GM12878 (cell line): ENCODE measurements at regions not wholly inside any gene's neighbourhood (a gene's known extent, or its start where the extent isn't known, plus 50 kb on each side); places are given as distances from the start of the nearest gene placed in this dataset.

Source experiments
- ATAC-seq: fragments of 200-7000 bp; cut with Tn5 transposase; 3 replicates; pipeline ENCODE4 v1.9.1; 2020; ENCODE audit warnings: mild to moderate bottlenecking, moderate library complexity
- BruUV-seq: library from RNA; stranded (reverse); fragments of 400-500 nt; replicated peaks from 2 replicates; lab custom pipeline; 2021; lab: Mats Ljungman, UMichigan
- CTCF ChIA-PET: fragments of 300-600 bp; sonication (Branson Sonifier 250); formaldehyde crosslinking; extraction: SDS; loops from one replicate; lab custom pipeline; 2021; ENCODE audit warnings: inconsistent platforms; lab: Yijun Ruan, JAX
- POLR2A ChIA-PET: fragments of 350-600 bp; formaldehyde crosslinking; extraction: SDS; loops from one replicate; lab custom pipeline; 2021; ENCODE audit warnings: inconsistent platforms; lab: Charles Lee
- RAD21 ChIA-PET: fragments of 300-600 bp; sonication (Branson Sonifier 250); formaldehyde crosslinking; loops from one replicate; lab custom pipeline; 2023; ENCODE audit warnings: antibody characterized with exemption; ENCODE audit not compliant: unreplicated experiment; lab: Charles Lee
- SMC1A ChIA-PET: fragments of 300-600 bp; sonication (Branson Sonifier 250); formaldehyde crosslinking; loops from one replicate; lab custom pipeline; 2023; ENCODE audit not compliant: unreplicated experiment, uncharacterized antibody; lab: Charles Lee
- DNase-seq: peaks from one replicate; pipeline ENCODE4 v3.0.0-alpha.2; 2011; ENCODE audit warnings: low read depth, low spot score
- FAIRE-seq: peaks from 3 replicates; lab custom pipeline; 2011; peaks lifted over from hg19 to GRCh38; lab: Jason Lieb, UNC
- H2AFZ ChIP-seq: 2 replicates; pipeline ENCODE4 v1.6.0; 2011; ENCODE audit warnings: low read depth, low read length, control low read depth; ENCODE audit not compliant: control insufficient read depth
- H3K27ac ChIP-seq: 2 replicates; pipeline ENCODE4 v1.5.1; 2011; ENCODE audit warnings: control low read depth; ENCODE audit not compliant: control insufficient read depth, insufficient read depth
- H3K27me3 ChIP-seq, 2 experiments: replicated peaks in 1 of 2; 2 replicates each; pipeline versions ENCODE4 v1.6.0 to v1.6.1; 2011; ENCODE audit warnings: low read length in 1 of 2; ENCODE audit not compliant: control insufficient read depth in 2 of 2, insufficient read depth in 2 of 2
- H3K36me3 ChIP-seq, 2 experiments: 2 replicates each; pipeline ENCODE4 v1.5.1; 2011; ENCODE audit warnings: low read length in 1 of 2; ENCODE audit not compliant: control insufficient read depth in 2 of 2, insufficient read depth in 2 of 2
- H3K4me1 ChIP-seq: 2 replicates; pipeline ENCODE4 v1.6.1; 2011; ENCODE audit warnings: mild to moderate bottlenecking, low read length, moderate library complexity, mixed read lengths; ENCODE audit not compliant: control insufficient read depth, insufficient read depth
- H3K4me2 ChIP-seq: 2 replicates; pipeline ENCODE4 v1.6.0; 2011; ENCODE audit warnings: control low read depth; ENCODE audit not compliant: control insufficient read depth, insufficient read depth
- H3K4me3 ChIP-seq: fragments of 200-600 bp; sonication (generic); 2 replicates; pipeline ENCODE4 v1.5.1; 2016
- H3K79me2 ChIP-seq: 2 replicates; pipeline ENCODE4 v1.6.0; 2011; ENCODE audit warnings: low read length; ENCODE audit not compliant: control insufficient read depth, insufficient read depth
- H3K9ac ChIP-seq: 2 replicates; pipeline ENCODE4 v1.8.0; 2011; ENCODE audit warnings: low read length, control low read depth, mixed read lengths; ENCODE audit not compliant: control insufficient read depth, insufficient read depth
- H3K9me3 ChIP-seq: replicated peaks from 3 replicates; pipeline ENCODE4 v1.5.1; 2011; ENCODE audit warnings: mild to moderate bottlenecking, low read length; ENCODE audit not compliant: control insufficient read depth, insufficient read depth
- H4K20me1 ChIP-seq: 2 replicates; pipeline ENCODE4 v1.6.0; 2011; ENCODE audit not compliant: control insufficient read depth, insufficient read depth
- BCL11A ChIP-seq: IDR thresholded peaks from 2 replicates; pipeline ENCODE4 v1.6.1; 2011; ENCODE audit warnings: low read depth, low read length
- CREM ChIP-seq: IDR thresholded peaks from 2 replicates; pipeline ENCODE4 v1.6.1; 2014; ENCODE audit warnings: antibody characterized with exemption, low read depth
- EP300 ChIP-seq, 2 experiments: fragments of 150-350 bp in 1 of 2; IDR thresholded peaks; 2 replicates each; pipeline ENCODE4 v1.6.1; 2011 to 2012; ENCODE audit warnings: low read depth in 2 of 2, low read length in 2 of 2, borderline replicate concordance in 1 of 2, improper control_type of control experiment in 1 of 2, inconsistent platforms in 1 of 2; ENCODE audit not compliant: control insufficient read depth in 1 of 2
- IKZF1 ChIP-seq: fragments of 450-650 bp; conservative IDR thresholded peaks from 2 replicates; pipeline ENCODE4 v1.6.1; 2017; ENCODE audit warnings: antibody characterized with exemption, mild to moderate bottlenecking
- JUNB ChIP-seq: IDR thresholded peaks from 2 replicates; pipeline ENCODE4 v1.6.1; 2016; ENCODE audit warnings: antibody characterized with exemption, mild to moderate bottlenecking
- PAX5 ChIP-seq: IDR thresholded peaks from 2 replicates; pipeline ENCODE4 v1.6.1; 2011; ENCODE audit warnings: low read depth, low read length, borderline replicate concordance
- POLR2AphosphoS5 ChIP-seq: IDR thresholded peaks from 2 replicates; pipeline ENCODE4 v1.6.1; 2011; ENCODE audit warnings: mild to moderate bottlenecking, low read length, inconsistent platforms
- POU2F2 ChIP-seq: IDR thresholded peaks from 3 replicates; pipeline ENCODE4 v1.6.1; 2011; ENCODE audit warnings: low read depth, mild to moderate bottlenecking, low read length, borderline replicate concordance
- RUNX3 ChIP-seq: IDR thresholded peaks from 2 replicates; pipeline ENCODE4 v1.6.1; 2012; ENCODE audit warnings: low read length, inconsistent platforms
- SP1 ChIP-seq: IDR thresholded peaks from one replicate; pipeline ENCODE4 v1.6.1; 2011; ENCODE audit warnings: low read depth, low read length
- SPI1 ChIP-seq: IDR thresholded peaks from 2 replicates; pipeline ENCODE4 v1.6.1; 2011; ENCODE audit warnings: low read depth, mild to moderate bottlenecking, low read length, moderate library complexity, borderline replicate concordance; ENCODE audit not compliant: insufficient read depth
- SUPT20H ChIP-seq: IDR thresholded peaks from 2 replicates; pipeline ENCODE4 v1.6.1; 2011; ENCODE audit warnings: low read depth, mild to moderate bottlenecking, low read length, moderate library complexity, borderline replicate concordance; ENCODE audit not compliant: control insufficient read depth
- TARDBP ChIP-seq: IDR thresholded peaks from 2 replicates; pipeline ENCODE4 v1.6.1; 2016; ENCODE audit warnings: borderline replicate concordance
- ZNF207 ChIP-seq: fragments of 450-650 bp; IDR thresholded peaks from 2 replicates; pipeline ENCODE4 v1.6.1; 2014; ENCODE audit warnings: antibody characterized with exemption, mild to moderate bottlenecking, borderline replicate concordance
- ZNF217 ChIP-seq: fragments of 450-650 bp; IDR thresholded peaks from 2 replicates; pipeline ENCODE4 v1.6.1; 2017; ENCODE audit warnings: antibody characterized with exemption, mild to moderate bottlenecking
- ZNF24 ChIP-seq: fragments of 450-650 bp; IDR thresholded peaks from 2 replicates; pipeline ENCODE4 v1.6.1; 2017; ENCODE audit warnings: antibody characterized with exemption, mild to moderate bottlenecking
- WGBS: methylation state at CpG from one replicate; pipeline ENCODE4 v1.1.6; 2016; ENCODE audit warnings: low lambda C conversion rate; ENCODE audit not compliant: insufficient replicate concordance, insufficient coverage; ENCODE audit errors: missing lambda C conversion rate; 5-methylcytosine and 5-hydroxymethylcytosine counted together
- in situ Hi-C: fragments of 300-500 bp; cut with MboI; formaldehyde crosslinking; loops from 9 replicates; pipeline ENCODE4 v1.14.3; 2018; ENCODE audit warnings: mixed read lengths
- intact Hi-C: fragments of 100-400 bp; cut with micrococcal nuclease; formaldehyde crosslinking; loops from one replicate; pipeline ENCODE4 v1.14.2; 2022; ENCODE audit not compliant: unreplicated experiment
- TF ChIP-seq, protein P1 (sequence below): fragments of 450-650 bp; IDR thresholded peaks from 2 replicates; pipeline ENCODE4 v1.6.1; 2017; ENCODE audit warnings: mild to moderate bottlenecking, low read depth, inconsistent platforms; ENCODE audit not compliant: poor library complexity, severe bottlenecking
- TF ChIP-seq, protein P2 (sequence below): fragments of 450-650 bp; IDR thresholded peaks from 2 replicates; pipeline ENCODE4 v1.6.1; 2017; ENCODE audit warnings: low read depth, mild to moderate bottlenecking, moderate library complexity
- TF ChIP-seq, protein P3 (sequence below): IDR thresholded peaks from 2 replicates; pipeline ENCODE4 v1.6.1; 2012; ENCODE audit warnings: low read length, inconsistent platforms

DNA sequence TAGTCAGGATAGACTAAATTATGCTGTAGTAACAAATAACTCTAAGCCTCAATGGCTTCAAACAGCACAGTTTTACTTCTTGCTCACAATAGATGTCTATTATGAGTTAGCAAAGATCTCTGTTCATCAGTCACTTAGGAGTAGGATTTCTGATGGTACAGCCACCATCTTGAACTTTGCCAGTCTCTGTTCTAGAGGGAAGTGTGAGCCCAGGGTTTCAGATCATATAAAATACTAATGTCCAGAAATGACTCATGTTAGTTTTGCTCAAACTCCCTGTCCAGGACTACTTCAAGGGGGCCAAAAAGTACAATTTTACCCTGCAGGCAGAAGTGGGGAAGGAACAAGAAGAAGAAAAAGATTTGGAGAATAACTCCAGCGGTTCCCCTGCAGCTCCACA lies 77.1 kb upstream of the LSM6 start:
- WGBS, result 83% methylated on average over 1 of the region's 1 CpG
- H3K9ac ChIP-seq, result peak overlapping the region; percentile 68
- peaks cover 6% of the 10 kb centered on the region; the same call in 2 of the 3 replicates for H3K9me3 ChIP-seq
- H4K20me1 ChIP-seq, result no peaks in the 10 kb centered on the region
- ChIA-PET POLR2A (no interaction called here), SMC1A (interaction anchor here (0.8 to 1.0 kb wide), 3 partner anchors 17 to 36 kb away, joined by 3 to 5 read pairs (median 3); no protein-coding TSS in a partner anchor), CTCF (interaction anchor here (1.2 kb wide), 1 partner anchor 13 kb away, joined by 5 read pairs; no protein-coding TSS in a partner anchor), RAD21 (no interaction called here)
- H3K4me2 ChIP-seq, result peak overlapping the region; percentile 100
- H3K79me2 ChIP-seq, result no peaks in the 10 kb centered on the region
- DNase-seq (peak; percentile 58), ATAC-seq (peak; percentile 92), FAIRE-seq (peak; percentile 92)
- H3K36me3 ChIP-seq, result no peaks in the 10 kb centered on the region
- H3K27ac ChIP-seq, result peak overlapping the region; percentile 98
- in situ Hi-C loops (no loop called here), intact Hi-C loops (loop anchor here (5.0 to 10.0 kb wide), 7 partner anchors 36 to 816 kb away; partner anchors contain the start of genes LSM6, SLC10A7 and ZNF827)
- no TSS peak for BruUV-seq
- H3K4me1 ChIP-seq, result peaks cover 46% of the 10 kb centered on the region
- no peaks in the 10 kb centered on the region for H3K27me3 ChIP-seq
- H2AFZ ChIP-seq, result peak overlapping the region; percentile 61
- H3K4me3 ChIP-seq, result peak overlapping the region; percentile 53
- TF ChIP-seq, protein P1, sequence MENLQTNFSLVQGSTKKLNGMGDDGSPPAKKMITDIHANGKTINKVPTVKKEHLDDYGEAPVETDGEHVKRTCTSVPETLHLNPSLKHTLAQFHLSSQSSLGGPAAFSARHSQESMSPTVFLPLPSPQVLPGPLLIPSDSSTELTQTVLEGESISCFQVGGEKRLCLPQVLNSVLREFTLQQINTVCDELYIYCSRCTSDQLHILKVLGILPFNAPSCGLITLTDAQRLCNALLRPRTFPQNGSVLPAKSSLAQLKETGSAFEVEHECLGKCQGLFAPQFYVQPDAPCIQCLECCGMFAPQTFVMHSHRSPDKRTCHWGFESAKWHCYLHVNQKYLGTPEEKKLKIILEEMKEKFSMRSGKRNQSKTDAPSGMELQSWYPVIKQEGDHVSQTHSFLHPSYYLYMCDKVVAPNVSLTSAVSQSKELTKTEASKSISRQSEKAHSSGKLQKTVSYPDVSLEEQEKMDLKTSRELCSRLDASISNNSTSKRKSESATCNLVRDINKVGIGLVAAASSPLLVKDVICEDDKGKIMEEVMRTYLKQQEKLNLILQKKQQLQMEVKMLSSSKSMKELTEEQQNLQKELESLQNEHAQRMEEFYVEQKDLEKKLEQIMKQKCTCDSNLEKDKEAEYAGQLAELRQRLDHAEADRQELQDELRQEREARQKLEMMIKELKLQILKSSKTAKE, result peak; percentile 16
- TF ChIP-seq ZNF207, result no peak
- no peak for TF ChIP-seq SUPT20H
- TF ChIP-seq RUNX3, result peak; percentile 58
- TF ChIP-seq POLR2AphosphoS5, result no peak
- TF ChIP-seq ZNF24, result peak; percentile 37; the same call in 1 of the 2 replicates
- TF ChIP-seq IKZF1, result peak; percentile 25; the same call in 1 of the 2 replicates
- peak; percentile 88 for TF ChIP-seq JUNB
- no peak for TF ChIP-seq BCL11A
- no peak for TF ChIP-seq SP1
- no peak for TF ChIP-seq TARDBP
- no peak for TF ChIP-seq POU2F2
- peak; percentile 48; the same call in 1 of the 2 replicates for TF ChIP-seq CREM
- TF ChIP-seq PAX5, result no peak
- TF ChIP-seq, protein P2, sequence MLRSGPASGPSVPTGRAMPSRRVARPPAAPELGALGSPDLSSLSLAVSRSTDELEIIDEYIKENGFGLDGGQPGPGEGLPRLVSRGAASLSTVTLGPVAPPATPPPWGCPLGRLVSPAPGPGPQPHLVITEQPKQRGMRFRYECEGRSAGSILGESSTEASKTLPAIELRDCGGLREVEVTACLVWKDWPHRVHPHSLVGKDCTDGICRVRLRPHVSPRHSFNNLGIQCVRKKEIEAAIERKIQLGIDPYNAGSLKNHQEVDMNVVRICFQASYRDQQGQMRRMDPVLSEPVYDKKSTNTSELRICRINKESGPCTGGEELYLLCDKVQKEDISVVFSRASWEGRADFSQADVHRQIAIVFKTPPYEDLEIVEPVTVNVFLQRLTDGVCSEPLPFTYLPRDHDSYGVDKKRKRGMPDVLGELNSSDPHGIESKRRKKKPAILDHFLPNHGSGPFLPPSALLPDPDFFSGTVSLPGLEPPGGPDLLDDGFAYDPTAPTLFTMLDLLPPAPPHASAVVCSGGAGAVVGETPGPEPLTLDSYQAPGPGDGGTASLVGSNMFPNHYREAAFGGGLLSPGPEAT, result no peak
- 0 out of 4 replicates have a peak, but pooled peaks of 1 of the 2 experiments have one; percentile 34 for TF ChIP-seq EP300 (IDR thresholded peaks at IDR 0.05; ENCODE audit: borderline replicate concordance in 1 of 2, control insufficient read depth in 1 of 2, low read depth in 2 of 2, low read length in 2 of 2)
- no peak for TF ChIP-seq ZNF217
- TF ChIP-seq SPI1, result peak; percentile 81
- TF ChIP-seq, protein P3, sequence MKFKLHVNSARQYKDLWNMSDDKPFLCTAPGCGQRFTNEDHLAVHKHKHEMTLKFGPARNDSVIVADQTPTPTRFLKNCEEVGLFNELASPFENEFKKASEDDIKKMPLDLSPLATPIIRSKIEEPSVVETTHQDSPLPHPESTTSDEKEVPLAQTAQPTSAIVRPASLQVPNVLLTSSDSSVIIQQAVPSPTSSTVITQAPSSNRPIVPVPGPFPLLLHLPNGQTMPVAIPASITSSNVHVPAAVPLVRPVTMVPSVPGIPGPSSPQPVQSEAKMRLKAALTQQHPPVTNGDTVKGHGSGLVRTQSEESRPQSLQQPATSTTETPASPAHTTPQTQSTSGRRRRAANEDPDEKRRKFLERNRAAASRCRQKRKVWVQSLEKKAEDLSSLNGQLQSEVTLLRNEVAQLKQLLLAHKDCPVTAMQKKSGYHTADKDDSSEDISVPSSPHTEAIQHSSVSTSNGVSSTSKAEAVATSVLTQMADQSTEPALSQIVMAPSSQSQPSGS, result peak; percentile 59
